ENCODE measurements at regions not wholly inside any gene's neighbourhood (a gene's known extent, or its start where the extent isn't known, plus 50 kb on each side); places are given as distances from the start of the nearest gene placed in this dataset.
"Not testable (repeated sequence)": the region's sequence is repeated elsewhere in the genome, so short reads cannot be mapped to it uniquely, and the experiment has no call there.

DNA sequence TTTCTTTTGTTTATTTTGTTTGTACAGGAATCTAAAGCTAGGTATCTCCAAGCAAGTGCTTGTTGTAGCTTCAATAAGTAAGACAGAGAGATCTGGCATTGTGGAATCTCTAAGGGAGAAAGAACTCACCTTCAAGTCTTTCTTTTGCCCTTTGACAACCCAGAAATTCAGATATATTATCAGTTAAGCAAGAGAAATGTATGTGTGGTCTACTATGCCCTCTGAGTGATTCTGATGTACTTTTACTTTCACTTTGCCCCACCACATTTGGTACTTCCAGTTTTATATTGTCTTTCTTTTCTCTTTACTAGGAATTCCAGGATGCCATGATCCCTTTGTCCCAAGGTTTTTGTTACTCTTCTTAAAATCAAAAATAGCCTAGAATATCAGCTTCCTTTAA, 259.6 kb upstream of the PIK3C3 start:
- no peak for DNase-seq (ENCODE audit: low spot score)

DNA sequence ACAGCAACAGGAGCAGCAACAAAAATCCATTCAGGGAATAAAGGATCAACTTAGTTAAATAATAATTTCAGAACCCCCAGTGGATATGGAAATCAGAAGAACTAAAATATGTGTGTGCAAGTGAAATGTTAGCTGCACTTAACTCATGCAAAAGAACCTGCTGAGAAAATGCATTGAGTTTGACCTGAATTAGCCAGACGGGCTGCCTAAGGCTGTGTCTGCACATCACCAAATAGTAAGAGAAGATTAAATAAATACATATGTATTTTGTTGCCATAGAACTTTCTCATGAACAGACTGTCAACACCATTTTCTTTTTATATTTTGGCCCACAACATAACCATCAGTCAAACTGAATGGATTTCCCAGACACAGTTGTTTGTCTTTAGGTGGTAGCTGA, 262.0 kb upstream of the PIK3C3 start:
- DNase-seq (ENCODE audit: low spot score) = no peak

DNA sequence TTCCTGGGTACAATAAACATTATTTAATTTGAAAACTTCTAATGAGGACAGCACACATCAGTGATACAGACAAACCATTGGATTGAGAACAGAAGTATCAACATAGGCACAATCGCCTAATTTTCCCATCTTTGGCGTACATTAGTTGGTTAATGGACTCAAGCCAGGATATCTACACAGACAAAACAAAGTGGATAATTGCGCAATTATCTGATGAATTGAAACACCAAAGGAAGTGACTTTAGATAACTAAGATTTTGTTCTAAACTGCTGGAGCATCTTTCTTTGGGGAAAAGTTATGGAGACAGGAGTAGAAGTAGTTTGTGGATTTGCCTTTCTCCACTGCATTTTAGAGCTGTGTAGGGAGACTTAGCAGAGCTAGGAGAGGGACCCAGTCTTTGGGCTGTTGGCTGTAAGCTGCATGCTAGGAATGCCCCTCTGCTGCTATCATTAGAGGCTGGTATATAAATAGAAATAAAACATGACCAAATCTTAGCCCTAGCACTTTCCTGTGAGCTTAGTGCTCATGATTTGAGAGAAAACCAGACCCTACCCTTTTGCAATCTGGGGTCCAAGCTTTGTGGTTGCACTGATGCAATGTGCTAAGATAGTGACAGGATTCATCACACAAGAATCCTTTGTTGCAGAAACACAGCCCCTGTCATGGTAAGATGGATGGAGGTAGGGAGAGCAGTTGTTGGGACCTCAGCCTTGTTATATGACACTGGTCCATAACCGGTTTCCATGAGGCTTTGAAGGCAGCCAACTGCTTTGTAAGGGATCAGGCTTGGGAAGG, 264.5 kb upstream of the PIK3C3 start:
- no peak for DNase-seq (ENCODE audit: low spot score)

DNA sequence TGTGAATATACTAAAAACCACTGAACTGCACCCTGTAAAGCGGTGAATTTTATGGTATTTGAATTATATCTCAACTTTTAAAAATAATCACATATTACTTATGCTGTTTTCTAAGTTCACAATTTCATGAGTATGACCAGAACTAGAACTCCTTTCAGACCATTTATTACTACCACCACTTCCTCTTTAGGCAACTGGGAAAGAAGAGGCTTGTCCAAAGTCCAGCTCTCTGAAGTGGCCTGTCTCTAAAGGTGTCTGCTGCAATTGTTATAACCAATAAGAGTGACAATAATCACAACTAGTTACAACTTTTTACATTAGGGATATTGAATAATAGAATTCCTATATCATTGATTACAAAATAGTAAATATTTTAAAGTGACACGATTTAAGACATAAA, 267.9 kb upstream of the PIK3C3 start:
- DNase-seq (ENCODE audit: low spot score) = no peak

GRCh38 chr18:41681138-41681880, 273.7 kb upstream of the PIK3C3 start:
- no peak for DNase-seq (ENCODE audit: low spot score)

DNA sequence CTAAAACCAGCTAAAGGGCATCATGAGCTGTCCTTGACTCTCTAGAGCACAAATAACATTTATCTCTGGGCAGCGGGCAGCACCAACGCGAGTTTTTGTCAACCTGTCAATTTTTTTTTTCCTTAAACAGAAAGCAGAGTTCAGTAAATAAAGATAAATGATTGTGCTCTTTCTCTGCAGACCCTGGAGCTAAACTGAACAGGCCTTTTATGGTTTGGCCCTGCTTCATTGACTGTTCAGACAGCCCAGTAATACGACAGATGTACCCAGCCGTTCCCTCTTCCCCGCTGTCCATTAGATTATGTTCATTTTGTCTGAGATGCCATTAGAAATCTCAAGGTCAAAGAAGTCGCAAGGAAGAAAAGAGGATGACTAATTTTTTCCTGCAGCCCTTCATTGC, 280.5 kb upstream of the PIK3C3 start:
- no peak for DNase-seq (ENCODE audit: low spot score)

DNA sequence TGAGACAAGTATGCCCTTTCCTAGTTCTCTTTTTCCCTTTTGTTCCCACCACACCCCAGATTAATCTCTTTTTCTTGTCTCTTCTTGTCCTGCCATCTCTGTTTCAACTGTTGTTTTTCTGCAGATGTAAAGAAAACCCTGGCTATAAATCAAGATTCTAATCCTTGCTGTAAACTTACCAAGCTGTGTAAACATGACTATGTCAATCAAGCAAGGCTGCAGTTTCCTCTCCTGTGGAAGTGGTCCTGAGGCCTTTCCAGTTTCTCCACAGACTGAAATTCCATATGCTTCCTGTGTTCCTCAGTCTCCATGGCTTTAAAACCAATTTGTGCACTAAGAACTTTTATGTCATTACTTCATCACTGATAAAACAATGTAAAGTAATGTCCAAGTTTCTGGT, 288.8 kb upstream of the PIK3C3 start:
- no peak for DNase-seq (ENCODE audit: low spot score)

DNA sequence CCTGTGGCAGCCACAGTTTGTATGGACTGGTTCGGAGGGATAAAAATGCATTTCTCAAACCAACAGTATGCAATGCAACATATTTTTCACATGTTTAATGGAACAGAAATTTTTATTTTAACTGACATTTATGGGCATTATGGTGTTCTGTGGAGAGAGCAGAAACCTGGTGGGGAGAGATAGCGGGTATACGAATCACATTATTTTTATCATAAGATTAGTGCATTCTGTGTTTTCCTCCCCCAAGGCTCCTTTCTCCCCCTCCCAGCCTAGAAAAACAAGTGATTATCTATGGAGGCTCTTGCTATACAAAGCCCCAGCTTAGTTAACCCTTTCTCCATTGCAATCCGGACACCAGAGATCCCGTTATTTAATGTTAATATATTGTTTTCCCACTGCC, 289.8 kb upstream of the PIK3C3 start:
- DNase-seq (ENCODE audit: low spot score) = no peak

DNA sequence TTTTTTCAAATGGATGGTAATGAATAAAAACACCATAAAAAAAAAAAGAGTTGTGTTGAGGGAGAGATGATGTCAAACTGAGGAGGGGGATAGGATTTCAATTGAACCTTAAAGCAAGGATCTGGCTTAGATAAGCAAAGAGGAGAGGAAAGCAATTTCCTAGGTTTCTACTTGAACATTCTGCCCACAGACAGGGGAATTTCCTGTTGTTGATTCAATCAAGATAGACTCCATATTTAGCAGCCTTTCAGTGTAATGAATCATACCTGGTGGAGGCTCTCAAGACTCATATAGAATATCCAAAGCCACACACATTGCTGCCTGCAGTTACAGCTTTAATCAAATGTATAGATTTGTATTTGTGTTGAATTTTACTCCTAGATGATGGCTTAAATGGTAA, 294.4 kb upstream of the PIK3C3 start:
- no peak for DNase-seq (ENCODE audit: low spot score)

GRCh38 chr18:41659438-41660130, 295.4 kb upstream of the PIK3C3 start:
- DNase-seq (ENCODE audit: low spot score) = no peak

DNA sequence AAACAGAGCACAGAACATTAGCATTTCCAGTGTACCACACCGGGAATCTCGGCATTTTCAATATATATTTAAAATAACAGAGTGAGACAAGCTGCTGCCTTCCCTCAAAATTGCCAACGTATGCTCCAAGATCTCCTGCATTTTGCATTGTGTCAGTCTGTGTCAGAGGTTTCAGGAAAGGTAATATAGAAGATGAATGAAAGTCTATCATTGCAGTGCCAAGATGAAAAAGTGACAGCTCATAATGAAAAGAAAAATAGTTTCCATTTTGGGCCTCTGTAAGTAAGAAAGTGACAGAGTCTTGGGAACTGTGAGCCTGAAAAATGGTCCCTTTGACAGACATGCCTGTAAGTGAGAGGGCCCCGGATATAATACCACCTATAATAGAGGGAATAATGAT, 297.8 kb upstream of the PIK3C3 start:
- DNase-seq (ENCODE audit: low spot score) = no peak

DNA sequence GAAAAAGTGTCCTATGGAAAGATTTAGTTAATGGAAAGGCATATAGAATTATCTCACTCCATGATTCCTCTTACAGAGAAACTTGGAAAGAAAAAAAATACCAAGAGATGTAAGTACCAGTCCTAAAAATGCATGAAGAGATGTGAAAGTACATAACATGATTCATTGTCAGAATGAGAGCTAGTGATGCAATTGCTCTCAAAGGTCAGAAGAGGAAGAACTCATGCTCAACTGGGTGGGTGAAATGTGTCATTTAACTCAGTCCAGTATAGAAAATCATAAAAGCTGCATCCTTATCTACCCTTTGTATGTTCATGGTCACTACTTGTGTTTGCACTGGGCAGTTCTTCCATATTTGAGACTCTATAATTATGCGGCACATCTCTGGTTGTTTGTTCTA, 300.0 kb upstream of the PIK3C3 start:
- DNase-seq (ENCODE audit: low spot score) = no peak

- no peak for DNase-seq (ENCODE audit: low spot score)
Measured at GRCh38 chr18:41647914-41648313, 307.1 kb upstream of the PIK3C3 start.

DNA sequence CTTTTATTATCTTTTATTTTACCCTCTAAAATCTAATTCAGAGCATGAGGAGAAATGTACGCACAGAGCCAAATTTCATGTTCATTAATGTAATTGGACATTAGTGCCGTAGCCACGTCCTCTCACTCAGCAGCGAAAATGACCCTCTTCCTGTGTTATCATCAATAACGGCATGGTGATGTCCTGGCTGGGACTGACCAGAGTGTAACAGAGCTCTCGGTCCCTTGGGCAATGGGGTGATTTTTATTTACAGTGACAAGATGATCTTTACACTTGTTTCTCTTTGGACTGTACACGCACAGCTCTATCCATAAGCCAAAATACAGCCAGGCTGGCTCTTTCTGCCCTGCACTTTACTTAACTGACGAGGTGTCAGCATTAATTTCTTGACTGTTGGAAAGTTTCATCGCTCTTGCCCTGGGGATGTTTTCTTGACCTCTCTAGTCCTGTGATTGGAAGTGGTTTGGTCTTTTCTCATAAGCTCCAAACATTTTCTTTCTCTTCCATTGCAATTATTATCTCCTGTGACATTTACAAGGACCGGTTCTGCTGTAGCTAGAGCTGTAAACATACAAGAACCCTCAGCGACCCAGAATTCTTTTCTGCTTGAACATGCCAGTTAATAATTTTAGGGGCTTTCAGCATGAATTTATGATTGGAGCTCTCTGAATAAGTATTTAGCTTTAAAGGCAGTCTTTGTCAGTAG, 308.0 kb upstream of the PIK3C3 start:
- DNase-seq (ENCODE audit: low spot score) = no peak

GRCh38 chr18:41645589-41646360, 309.3 kb upstream of the PIK3C3 start:
- DNase-seq (ENCODE audit: low spot score) = no peak

GRCh38 chr18:41644466-41644865, 310.6 kb upstream of the PIK3C3 start:
- no peak for DNase-seq (ENCODE audit: low spot score)

- no peak for DNase-seq (ENCODE audit: low spot score)
Measured at GRCh38 chr18:41643427-41643826, 311.6 kb upstream of the PIK3C3 start.

DNA sequence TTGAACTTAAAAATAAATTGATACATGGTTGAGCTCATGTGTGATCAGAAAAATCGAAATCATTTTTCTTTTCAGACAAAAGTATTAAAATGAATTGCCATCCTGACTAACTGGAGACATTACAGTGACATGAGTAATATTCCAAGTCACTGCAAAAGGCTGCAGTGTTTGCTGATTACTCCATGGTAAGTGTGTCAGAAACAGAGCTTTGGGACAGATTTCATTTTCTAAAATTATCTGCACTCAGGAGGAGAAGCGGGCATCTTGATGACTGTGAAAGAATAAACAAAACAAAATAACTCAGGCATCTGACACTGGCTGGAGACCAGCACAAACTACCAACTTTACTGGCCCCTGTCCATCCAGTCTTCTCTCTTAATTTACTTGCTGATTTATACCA, 312.3 kb upstream of the PIK3C3 start:
- DNase-seq (ENCODE audit: low spot score) = peak; percentile 10

GRCh38 chr18:41639218-41639617, 315.8 kb upstream of the PIK3C3 start:
- DNase-seq (ENCODE audit: low spot score) = no peak

GRCh38 chr18:41631723-41632285, 323.2 kb upstream of the PIK3C3 start:
- DNase-seq (ENCODE audit: low spot score) = not testable (repeated sequence)

GRCh38 chr18:41630232-41630886, 324.7 kb upstream of the PIK3C3 start:
- no peak for DNase-seq (ENCODE audit: low spot score)

Data from AG08395 (cell line).